ENCODE measurements at regions not wholly inside any gene's neighbourhood (a gene's known extent, or its start where the extent isn't known, plus 50 kb on each side); places are given as distances from the start of the nearest gene placed in this dataset.

DNA sequence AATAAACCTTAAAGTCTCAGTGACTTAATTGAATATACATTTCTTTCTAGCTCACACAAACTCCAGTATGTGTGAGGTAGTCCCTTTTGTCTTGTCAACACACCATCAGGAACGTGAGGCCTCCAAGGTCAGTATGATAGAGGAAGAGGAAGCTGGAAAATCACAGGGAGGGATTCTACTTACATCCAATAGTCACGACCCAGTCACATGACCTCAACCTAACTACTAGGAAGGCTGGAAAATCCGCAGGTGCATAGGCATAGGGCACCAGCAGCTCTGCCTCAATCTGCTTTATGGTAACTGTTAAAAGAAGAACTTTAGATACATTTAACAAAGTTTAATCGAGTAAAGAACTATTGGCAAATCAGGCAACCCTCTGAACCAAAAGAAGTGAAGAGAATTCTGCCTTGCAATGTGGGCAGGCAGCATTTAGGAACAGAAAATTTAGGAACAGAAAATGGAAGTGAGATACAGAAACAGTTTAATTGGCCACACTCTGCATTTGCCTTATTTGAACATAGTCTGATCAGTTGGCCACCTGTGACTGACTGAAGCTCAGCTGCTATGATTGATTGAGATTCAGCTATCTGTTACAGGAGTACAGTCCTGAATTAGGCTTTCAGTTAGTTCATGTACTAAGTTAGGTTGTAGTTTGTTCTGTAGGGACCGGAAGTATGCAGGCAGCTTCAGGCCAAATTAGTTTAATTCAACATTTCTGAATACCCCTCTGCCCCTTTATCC lies 165.0 kb upstream of the PARD3B start:
- intact Hi-C loops (cut with DNase I; ENCODE audit: low total_unique reads) (no loop called here), in situ Hi-C loops (cut with MboI; ENCODE audit: low sequenced_read_pairs in 4 of 4) (no loop called here)
- Histone ChIP-seq H3K36me3 (no peaks in the 10 kb centered on the region), H3K4me3 (no peak overlapping the region), H3K9me3 (no peaks in the 10 kb centered on the region), H3K4me1 (no peaks in the 10 kb centered on the region), H3K27ac (no peak overlapping the region), H3K27me3 (no peaks in the 10 kb centered on the region)
- DNase-seq (no peak), ATAC-seq (no peak)
- TF ChIP-seq POLR2A (IDR thresholded peaks at IDR 0.05) (no peak), CTCF (IDR thresholded peaks at IDR 0.05 in 4 of 5, conservative IDR thresholded peaks at IDR 0.05 in 1 of 5) (no peak)

DNA sequence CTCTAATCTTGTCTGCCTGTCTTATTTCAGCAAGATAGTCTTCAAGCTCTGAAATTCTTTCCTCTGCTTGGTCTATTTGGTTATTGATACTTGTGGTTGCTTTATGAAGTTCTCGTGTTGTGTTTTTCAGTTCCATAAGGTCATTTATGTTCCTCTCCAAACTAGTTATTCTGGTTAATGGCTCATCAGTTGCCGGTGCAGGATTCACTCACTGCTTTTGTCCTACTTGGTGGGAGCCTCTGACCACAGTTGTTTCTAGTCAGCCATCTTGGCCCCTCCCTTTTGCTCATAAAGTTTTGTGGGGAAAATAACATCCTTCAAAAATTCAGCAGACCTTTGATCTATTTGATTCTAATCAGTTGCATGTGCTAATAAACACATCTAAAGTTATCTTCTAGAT lies 158.6 kb upstream of the PARD3B start:
- in situ Hi-C loops (cut with MboI; ENCODE audit: low sequenced_read_pairs in 4 of 4) (no loop called here), intact Hi-C loops (cut with DNase I; ENCODE audit: low total_unique reads) (no loop called here)
- ATAC-seq (no peak), DNase-seq (no peak)
- Histone ChIP-seq H3K36me3 (no peaks in the 10 kb centered on the region), H3K9me3 (no peaks in the 10 kb centered on the region), H3K27me3 (no peaks in the 10 kb centered on the region), H3K4me3 (no peak overlapping the region), H3K27ac (no peak overlapping the region), H3K4me1 (no peaks in the 10 kb centered on the region)
- no peak for TF ChIP-seq CTCF (IDR thresholded peaks at IDR 0.05 in 4 of 5, conservative IDR thresholded peaks at IDR 0.05 in 1 of 5)
- no peak for TF ChIP-seq POLR2A (IDR thresholded peaks at IDR 0.05)

- in situ Hi-C loops (cut with MboI; ENCODE audit: low sequenced_read_pairs in 4 of 4) = no loop called here
- H3K36me3 ChIP-seq = no peaks in the 10 kb centered on the region
- no peak overlapping the region for H3K27ac ChIP-seq
- H3K9me3 ChIP-seq = no peaks in the 10 kb centered on the region
- no peak for DNase-seq
- no peak for TF ChIP-seq POLR2A (IDR thresholded peaks at IDR 0.05)
- TF ChIP-seq CTCF (IDR thresholded peaks at IDR 0.05 in 4 of 5, conservative IDR thresholded peaks at IDR 0.05 in 1 of 5) = no peak
- no peak overlapping the region for H3K4me3 ChIP-seq
- no peak for ATAC-seq
- no peaks in the 10 kb centered on the region for H3K4me1 ChIP-seq
- H3K27me3 ChIP-seq = no peaks in the 10 kb centered on the region
- intact Hi-C loops (cut with DNase I; ENCODE audit: low total_unique reads) = no loop called here
These were observed 156.2 kb upstream of the PARD3B start for GRCh38 chr2:204389120-204389519.

DNA sequence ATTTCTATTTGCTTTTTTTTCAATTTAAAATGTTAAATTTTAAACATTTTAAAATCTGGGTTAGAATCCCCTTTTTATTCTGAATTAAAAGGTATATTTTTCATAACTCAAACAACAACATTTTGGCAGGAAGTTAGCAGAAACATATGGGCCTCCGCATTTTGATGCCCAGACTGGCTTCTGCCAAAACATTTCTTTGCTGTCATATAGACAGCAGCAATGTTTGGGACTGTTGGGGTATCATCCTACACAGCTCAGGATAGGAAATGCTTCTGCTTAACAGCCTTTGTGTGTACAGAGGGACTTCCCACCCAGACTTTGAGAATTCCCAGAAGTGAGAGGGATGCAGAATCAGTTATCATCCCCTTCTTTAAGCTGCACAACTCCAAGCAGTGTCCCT lies 155.4 kb upstream of the PARD3B start:
- Histone ChIP-seq H3K27ac (no peak overlapping the region), H3K36me3 (no peaks in the 10 kb centered on the region), H3K4me1 (no peaks in the 10 kb centered on the region), H3K9me3 (no peaks in the 10 kb centered on the region), H3K4me3 (no peak overlapping the region), H3K27me3 (no peaks in the 10 kb centered on the region)
- ATAC-seq = no peak
- intact Hi-C loops (cut with DNase I; ENCODE audit: low total_unique reads) (no loop called here), in situ Hi-C loops (cut with MboI; ENCODE audit: low sequenced_read_pairs in 4 of 4) (no loop called here)
- TF ChIP-seq CTCF (IDR thresholded peaks at IDR 0.05 in 4 of 5, conservative IDR thresholded peaks at IDR 0.05 in 1 of 5) = no peak
- TF ChIP-seq POLR2A (IDR thresholded peaks at IDR 0.05) = no peak
- DNase-seq = no peak

GRCh38 chr2:204395539-204395938 lies 149.7 kb upstream of the PARD3B start:
- TF ChIP-seq POLR2A (IDR thresholded peaks at IDR 0.05) = no peak
- no peak for TF ChIP-seq CTCF (IDR thresholded peaks at IDR 0.05 in 4 of 5, conservative IDR thresholded peaks at IDR 0.05 in 1 of 5)
- Histone ChIP-seq H3K9me3 (no peaks in the 10 kb centered on the region), H3K4me1 (no peaks in the 10 kb centered on the region), H3K27me3 (no peaks in the 10 kb centered on the region), H3K4me3 (no peak overlapping the region), H3K36me3 (no peaks in the 10 kb centered on the region), H3K27ac (no peak overlapping the region)
- DNase-seq = no peak
- no peak for ATAC-seq
- intact Hi-C loops (cut with DNase I; ENCODE audit: low total_unique reads) (no loop called here), in situ Hi-C loops (cut with MboI; ENCODE audit: low sequenced_read_pairs in 4 of 4) (no loop called here)
